HG02981 (cell line): ENCODE measurements at regions not wholly inside any gene's neighbourhood (a gene's known extent, or its start where the extent isn't known, plus 50 kb on each side); places are given as distances from the start of the nearest gene placed in this dataset.
"Not testable (repeated sequence)": the region's sequence is repeated elsewhere in the genome, so short reads cannot be mapped to it uniquely, and the experiment has no call there.

Source experiments
- ATAC-seq: cut with Tn5 transposase; IDR thresholded peaks from one replicate; pipeline ENCODE4 v1.9.1; 2021; ENCODE audit warnings: mild to moderate bottlenecking, moderate library complexity; ENCODE audit not compliant: unreplicated experiment

DNA sequence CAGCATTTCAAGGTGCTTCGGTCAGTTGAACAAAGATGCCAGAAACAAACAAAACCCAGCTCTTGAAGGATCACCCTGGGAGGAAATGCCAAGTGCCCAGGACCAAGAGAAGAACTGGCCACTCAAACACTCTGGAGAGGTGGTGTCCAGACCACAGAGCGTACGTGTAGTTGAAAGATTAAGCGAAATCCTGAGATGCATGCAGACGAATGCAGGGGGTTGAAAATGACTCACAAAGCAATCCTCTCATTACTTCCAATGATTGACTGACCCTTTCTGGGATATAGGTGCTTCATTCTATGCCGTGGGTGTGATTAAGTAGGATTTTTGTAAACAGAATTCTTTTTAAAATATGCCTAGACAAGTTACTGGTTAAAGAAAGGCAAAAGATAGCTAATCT lies 71.5 kb upstream of the ATXN1 start:
- ATAC-seq: no peak

DNA sequence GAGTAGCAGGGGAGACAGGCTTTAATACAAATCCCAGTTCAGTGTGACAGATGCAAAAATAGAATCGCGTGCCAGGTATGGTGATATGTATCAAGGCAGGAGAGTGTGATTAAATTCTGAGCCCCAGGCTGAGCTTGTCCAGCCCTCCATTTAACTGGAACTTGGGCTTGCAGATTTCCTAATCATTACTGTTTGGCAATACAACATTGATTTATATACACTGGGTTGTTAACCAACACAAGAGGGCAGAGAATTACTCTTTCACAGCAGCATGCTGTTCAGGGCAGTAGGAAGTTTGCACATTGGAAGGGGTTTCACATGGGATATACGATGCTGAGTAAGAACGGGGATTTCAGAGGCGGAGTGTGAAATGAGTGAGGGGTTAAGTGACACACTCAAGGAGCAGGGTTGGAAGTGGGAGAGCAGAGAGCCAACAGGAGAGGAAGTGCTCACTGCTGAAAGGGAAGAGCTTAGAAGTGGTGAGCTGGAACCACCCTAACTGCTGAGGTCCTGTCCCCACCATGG lies 70.8 kb upstream of the ATXN1 start:
- no peak for ATAC-seq

DNA sequence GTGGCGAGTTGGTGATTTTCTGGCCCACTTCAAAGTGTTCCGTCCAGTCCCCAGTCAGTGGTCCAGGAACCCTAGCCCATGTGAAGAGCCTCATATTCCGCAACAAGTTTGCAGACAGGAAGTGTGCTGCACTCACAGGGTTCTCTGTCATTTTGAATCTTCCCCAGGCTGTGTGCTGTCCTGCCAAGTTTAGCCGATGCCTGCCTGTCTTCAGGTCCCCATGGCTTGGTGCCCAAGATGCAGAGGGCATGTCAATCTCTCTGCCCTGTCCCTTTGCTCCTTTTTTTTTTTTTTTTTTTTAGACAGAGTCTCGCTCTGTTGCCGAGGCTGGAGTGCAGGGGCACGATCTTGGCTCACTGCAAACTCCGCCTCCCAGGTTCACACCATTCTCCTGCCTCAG lies 69.9 kb upstream of the ATXN1 start:
- ATAC-seq: no peak

DNA sequence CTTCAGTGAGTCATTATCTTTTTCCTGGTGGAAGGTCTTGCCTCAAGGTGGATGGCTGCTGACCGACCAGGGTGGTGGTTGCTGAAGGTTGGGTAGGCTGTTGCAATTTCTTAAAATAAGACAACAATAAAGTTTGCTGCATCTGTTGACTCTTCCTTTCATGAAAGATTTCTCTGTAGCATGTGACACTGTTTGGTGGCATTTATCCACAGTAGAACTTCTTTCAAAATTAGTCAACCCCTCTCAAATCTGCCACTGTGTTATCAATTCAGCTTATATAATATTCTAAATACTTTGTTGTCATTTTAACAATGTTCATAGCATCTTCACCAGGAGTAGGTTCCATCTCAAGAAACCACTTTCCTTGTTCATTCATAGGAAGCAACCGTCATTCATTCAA lies 66.8 kb upstream of the ATXN1 start:
- ATAC-seq: no peak

DNA sequence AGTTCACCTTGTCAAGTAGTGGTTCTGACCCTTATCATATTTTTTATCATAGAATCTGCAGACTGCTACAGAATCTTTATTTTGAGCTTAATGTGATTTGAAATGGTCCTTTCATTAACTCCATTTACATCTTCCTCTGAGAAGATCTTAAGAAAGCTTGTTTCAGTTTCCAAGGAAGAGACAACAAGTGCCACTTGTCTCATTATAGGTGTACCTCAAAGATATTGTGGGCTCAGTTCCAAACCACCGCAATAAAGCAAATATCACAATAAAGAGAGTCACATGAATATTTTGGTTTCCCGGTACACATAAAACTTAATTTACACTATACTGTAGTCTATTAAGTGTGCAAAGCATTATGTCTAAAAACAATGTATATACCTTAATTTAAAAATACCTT lies 66.4 kb upstream of the ATXN1 start:
- ATAC-seq: no peak

DNA sequence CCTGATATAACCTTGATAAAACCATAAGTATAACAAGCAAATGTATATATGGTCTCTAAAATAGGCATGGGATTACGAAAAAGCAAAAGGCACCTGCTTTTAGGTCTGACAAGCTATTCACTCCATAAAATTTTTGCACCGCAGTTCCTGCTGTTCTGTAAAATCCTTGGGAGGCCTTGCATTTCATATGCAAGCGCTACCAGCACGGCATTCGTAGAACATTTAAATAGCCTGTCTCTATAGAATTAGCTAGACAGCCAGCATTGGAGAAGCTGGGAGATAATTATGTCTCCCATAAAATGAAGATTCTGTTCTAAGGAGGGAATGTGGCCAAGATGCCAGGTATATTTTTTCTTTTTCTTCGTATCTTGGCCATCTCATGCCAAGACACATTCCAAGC lies 64.5 kb upstream of the ATXN1 start:
- no peak for ATAC-seq

DNA sequence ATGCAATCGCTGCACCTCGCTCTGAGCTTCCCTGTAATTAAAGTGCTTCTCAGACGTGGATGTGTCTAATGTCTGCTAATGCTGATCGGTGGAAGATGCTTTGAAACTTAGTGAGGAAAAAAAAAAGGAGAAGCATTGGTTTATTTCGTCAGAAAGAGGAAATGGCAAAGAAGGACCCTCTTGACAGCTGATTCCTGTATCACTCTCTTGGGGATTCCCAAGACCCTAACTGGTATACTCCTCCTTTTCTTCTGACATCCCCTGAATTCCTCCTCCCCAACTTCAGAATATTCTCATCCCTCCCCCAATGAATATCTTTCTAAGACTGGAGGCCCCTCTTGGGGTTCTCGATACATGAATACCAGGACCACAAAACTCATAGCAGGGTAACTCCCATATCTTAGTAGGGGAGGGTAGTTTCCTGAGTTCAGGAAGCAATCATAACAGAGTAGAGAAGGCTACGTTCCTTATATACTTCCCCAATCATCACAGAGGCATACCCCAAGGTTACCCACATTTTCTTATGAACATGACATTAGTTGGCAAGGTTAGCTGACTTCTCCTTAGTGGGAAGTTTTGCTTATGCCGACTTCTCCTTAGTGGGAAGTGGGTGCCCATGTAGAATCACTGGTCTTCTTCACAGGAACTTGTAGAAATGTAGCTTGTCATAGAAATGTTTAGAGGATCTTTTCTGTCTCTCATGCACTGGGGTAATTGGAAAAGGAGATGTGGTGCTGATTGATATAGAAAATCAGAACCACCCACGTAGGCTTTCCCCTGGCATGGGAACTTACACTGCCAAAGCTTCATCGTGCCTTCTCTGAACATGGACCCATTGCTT lies 63.8 kb upstream of the ATXN1 start:
- ATAC-seq: peak; percentile 47

DNA sequence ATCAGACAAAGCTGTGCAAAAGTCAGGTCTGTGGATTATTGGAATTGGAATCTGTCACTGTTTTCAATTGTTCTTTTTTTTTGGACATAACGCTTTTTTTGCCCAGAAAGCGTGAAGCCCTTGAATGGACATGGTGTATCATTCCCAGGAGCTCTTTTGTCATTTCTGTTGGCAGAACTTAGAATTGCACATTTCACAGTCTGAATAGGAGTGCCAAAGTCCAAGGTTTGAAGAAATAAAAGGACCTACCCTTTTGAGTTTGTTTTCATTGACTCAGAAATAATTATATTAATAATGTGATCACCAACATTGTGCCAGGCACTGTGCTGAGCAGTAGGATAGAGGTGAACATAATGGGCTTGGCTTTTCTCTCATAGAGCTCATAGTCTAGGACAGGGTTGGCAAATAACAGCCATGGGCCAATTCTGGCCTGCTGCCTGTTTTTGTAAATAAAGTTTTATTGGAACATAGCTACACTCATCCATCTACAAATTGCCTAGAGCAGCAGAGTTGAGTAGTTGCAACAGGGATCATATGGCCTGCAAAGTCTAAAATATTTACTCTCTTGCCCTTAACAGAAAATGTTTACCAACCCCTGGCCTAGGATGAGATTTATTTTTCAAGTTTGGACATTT lies 62.6 kb upstream of the ATXN1 start:
- ATAC-seq: no peak

DNA sequence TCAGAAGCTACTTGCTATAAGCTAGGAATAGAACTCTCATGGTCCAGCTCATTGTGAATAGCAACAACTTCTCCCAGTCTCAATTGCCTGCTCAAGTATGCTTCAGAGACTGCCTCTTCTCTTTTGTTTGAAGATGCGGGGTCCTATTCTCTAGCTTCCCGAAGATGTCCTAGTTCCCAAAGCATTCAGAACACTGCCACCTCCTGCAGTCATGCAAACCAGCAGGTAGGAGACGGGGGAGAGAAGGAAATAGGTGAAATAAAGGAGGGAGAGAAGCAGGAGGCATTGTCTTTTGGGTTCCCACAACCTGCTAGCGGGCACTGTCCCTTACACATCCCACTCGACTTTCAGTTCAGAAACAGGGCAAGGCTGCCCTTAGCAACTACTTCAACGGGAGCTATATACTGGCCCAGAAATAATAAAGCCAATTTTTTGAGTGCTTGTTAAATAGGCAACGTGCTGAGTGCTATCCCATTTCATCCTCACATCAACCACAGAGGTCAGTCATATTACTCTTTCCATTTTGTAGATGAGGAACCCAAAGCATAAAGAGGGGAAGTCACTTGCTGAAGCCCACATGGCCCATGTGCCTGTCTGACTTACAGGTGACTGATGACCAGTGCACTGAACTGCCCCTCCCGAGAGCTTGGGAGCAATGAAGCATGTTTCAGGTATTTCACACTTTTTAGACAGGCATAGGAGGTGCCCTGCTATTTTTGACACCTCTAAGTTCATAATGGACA lies 61.9 kb upstream of the ATXN1 start:
- no peak for ATAC-seq

DNA sequence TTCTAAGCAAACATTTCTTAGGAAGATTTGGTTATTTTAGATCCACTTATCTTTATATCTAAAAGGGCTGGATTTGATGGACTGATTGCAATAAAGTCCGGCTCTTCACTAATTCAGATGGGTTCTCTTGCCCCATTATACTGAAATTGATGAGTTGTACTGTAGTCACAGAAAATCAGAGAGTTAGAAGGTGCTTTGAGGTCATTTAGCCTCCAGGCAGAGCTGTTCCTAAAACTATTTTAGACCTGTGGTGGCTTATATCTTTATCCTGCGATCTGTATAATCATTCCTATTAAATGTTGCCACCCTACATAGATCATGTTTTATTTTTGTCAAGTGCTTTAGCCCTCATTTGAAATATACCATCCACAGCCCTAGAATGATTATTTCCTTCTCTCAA lies 61.3 kb upstream of the ATXN1 start:
- ATAC-seq: no peak

DNA sequence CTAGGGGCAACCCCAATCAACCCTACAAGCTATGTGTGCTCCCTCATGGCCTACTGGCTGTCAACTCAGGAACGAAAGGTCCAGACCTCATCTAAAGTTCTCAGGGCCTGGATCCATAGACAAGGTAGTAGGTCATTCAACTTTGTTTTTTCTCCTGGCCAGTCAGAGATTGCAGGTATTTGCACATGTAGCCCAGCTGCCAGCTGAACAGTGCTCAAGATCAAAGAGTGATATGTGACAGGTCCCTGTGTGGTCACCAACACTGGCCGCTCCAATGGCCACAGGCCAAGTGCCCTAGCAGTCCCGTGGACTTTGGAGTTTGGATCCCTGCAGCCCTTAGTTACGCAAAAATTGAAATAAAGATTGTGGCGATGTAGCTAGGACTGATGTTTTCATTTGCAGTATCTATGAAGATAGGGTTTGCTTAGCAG lies 60.6 kb upstream of the ATXN1 start:
- ATAC-seq: no peak

DNA sequence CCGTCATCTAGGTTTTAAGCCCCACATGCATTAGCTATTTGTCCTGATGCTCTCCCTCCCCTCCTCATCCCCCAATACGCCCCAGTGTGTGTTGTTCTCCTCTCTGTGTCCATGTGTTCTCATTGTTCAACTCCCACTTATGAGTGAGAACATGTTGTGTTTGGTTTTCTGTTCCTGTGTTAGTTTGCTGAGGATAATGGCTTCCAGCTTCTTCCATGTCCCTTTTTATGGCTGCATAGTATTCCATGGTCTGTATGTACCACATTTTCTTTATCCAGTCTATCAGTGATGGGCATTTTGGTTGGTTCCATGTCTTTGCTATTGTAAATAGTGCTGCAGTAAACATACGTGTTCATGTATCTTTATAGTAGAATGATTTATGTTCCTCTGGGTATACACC lies 59.0 kb upstream of the ATXN1 start:
- not testable (repeated sequence) for ATAC-seq

DNA sequence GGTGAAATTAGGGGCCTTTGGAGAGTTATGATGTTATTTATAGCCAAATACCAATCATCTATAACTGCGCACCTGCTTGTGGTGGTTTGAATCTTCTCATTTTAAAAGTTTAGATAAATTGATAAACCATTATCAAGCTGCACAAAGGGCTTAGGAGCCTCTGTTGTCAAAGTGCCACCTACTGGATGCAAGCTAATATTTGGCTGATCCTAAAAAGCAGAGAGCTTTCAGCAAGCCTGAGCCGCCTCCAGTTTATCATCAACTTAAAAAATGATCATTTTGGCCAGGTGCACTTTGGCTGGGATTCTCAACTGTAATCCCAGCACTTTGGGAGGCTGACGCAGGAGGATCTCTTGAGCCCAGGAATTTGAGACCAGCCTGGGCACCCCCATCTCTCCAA lies 58.5 kb upstream of the ATXN1 start:
- no peak for ATAC-seq

DNA sequence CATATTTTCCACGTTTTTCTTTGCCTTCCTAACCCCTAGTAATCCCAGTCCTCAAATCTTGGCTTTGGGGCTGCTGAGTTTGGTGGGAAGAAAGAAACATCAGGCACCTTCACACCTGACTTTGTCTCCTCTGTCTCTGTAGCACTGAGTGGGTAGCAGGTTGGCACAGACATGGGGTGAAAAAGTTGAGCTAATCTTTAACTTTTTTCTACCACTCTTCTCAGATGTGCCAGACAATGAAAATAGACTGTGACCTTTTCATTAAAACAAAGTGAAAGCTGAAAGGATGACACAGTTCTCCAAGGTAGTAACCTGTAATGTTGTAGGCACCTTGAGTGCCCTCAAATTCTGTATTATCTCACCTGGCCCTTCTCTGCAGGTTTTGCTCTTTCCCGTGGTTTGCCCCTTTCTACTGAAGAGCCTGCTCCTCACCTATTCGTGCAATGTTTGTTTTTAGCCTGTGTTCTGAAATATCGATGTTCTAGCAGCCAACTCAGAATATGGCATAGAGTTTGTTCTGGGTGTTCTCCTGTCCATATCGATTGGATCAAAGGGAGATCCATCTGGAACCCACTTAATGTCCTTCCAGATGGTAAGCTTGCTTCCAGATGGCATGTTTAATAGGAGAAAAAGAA lies 57.8 kb upstream of the ATXN1 start:
- no peak for ATAC-seq

DNA sequence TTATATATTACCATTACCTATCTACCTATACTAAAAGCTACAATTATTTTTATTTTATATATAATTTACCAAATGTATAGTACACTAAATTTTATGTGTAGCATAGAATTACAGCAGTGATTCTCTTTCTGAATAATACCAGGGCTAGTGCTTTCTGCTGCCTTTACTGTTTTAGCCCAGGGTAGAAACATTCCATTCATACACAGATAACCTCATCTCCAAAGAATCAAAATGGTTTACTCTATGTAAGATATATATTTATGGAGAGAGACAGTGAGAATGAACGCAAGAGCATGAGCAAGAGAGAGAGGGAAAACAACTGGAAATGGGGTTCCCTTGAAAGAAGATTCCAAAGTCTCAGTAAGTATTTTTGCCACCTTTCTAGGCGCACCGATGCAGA lies 56.3 kb upstream of the ATXN1 start:
- no peak for ATAC-seq

DNA sequence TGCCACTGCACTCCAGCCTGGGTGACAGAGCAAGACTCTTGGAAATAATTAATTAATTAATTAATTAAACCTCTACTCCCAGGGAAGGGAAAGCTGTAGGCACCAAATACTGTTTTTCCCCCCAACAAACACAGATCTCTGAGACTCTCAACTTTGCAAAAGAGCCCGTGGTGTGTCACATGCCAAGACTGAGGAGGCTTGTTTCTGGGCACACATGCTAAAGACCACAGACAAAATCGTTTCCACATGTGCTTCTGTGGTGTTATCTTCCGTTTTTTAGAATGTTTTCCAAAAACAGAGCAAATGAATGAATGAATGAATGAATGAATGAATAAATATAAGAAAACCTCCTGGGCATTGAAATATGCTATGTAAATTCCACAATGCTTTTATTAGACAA lies 55.6 kb upstream of the ATXN1 start:
- no peak for ATAC-seq

DNA sequence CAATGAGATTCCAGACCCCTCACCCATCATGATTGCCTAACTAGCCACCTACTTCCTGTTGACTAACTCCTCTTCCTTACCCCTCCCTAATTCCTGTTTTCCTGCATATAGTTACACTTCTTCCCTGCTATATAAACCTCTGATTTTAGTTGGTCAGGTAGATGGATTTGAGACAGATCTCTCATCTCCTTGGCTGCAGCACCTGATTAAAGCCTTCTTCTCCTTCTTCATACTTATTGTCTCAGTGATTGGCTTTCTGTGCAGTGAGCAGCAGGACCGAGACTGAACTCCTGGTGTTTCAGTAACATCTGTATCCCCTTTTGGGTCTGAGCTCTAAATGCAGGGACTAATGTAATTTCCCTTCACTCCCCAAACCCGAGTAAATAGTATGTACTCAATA lies 51.7 kb upstream of the ATXN1 start:
- ATAC-seq: no peak

DNA sequence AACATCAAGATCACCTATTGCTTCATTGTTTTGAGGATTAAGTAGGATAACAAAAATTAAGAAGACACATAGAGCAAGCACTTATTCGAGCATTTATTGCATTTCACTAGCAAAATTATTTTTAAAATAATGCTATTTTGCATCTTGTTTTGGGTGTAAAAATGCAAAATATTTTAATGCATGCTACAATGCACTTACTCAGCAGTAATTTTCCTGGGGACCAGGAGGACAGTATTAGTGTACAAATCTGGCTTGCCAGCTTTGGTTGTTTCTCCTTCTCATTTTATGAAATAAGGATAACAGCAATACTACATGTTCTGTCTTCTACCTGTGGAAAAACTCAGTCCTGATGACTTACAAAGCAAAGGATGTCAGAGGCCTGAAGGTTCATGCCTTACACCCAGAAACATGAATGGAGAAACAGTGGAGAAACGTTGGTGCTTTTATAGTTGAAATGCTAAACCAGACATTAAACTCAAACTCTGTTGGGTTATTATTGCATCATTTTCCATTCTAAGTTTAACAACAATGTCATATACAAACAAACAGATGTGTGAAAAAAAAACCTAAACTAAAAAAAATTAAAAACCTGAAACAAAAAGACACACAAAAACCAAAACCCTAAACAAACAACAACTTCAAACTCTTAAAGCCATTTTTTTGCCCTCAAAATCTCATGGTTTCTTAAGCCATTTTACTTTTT lies 50.2 kb upstream of the ATXN1 start:
- ATAC-seq: no peak
